HG03521 (cell line): ENCODE measurements at regions not wholly inside any gene's neighbourhood (a gene's known extent, or its start where the extent isn't known, plus 50 kb on each side); places are given as distances from the start of the nearest gene placed in this dataset.

Experiments used
- ATAC-seq: cut with Tn5 transposase; IDR thresholded peaks from one replicate; pipeline ENCODE4 v1.9.1; 2021; ENCODE audit warnings: mild to moderate bottlenecking, moderate library complexity; ENCODE audit not compliant: unreplicated experiment

DNA sequence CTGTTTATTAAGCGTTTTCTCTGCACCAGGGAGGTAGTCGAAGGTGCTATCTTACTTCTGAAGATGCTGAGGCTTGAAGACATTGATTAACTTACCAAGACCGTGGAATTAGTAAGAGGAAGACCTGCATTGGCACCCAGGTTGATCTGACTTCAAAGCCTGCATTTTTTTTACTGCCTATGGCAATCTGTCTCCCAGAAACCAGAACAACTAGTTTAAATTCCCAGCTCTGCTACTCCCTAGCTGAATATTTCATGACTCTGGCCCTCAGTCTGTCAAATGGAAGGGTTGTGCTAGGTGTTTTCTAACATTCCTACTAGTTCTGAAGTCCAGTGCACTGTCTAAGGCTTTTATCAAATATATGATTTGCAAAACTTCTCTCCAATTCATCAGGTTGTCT lies 52.0 kb upstream of the GRAMD1B start:
- ATAC-seq: no peak

DNA sequence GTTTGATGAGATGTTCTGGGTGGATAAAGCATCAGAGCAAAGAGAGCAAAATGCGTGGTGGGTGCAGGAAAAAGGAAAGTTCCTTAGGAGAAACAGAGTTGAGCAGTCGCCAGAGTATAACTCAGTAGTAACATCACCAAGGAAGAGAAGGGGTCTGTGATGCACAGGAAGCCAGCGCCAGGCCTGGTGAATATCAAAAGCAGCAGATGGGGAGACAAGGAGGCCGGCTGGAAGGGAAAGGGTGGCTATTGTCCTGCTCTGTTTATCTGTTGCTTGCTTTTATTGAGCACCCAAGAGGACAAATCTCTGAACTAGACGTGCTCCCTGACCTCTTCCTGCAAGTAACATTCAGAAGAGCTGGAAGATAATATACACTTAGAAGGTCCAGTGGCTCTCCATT lies 52.7 kb upstream of the GRAMD1B start:
- ATAC-seq: no peak

DNA sequence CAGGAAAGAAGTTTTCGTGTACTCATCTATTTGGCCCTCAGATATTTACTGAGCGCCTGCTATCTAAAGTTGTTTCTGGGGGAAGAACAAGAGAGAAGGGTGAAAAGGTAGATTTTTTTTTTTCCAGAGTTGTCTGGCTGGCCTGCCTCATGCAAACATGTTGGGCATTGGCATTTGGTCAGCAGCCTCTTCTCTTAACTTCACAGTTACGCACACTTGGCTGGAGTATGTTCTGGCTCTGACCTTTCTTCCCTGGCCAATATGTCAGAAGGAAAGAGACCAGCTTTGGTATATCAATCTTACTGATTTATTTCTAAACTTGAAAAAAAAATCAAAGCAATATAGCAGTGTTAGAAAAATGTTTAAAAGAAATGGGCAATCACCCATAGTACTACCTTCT lies 54.2 kb upstream of the GRAMD1B start:
- ATAC-seq: no peak

DNA sequence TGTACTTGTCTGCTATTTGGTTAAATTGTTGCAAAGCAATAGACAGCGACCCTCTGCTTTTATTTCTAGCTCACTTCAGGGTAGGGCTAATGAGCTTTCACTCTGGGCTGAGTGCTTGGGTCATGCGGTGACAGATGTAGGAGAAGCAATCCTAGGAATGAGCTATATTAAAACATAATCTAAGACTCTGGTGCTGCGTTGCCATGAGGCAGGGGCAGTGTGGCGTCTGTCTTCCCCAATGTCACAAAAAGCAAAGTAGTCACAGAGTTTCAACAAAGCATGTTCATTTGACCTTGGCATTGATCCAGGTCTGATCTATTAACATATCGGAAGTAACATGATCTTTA lies 55.5 kb upstream of the GRAMD1B start:
- no peak for ATAC-seq

DNA sequence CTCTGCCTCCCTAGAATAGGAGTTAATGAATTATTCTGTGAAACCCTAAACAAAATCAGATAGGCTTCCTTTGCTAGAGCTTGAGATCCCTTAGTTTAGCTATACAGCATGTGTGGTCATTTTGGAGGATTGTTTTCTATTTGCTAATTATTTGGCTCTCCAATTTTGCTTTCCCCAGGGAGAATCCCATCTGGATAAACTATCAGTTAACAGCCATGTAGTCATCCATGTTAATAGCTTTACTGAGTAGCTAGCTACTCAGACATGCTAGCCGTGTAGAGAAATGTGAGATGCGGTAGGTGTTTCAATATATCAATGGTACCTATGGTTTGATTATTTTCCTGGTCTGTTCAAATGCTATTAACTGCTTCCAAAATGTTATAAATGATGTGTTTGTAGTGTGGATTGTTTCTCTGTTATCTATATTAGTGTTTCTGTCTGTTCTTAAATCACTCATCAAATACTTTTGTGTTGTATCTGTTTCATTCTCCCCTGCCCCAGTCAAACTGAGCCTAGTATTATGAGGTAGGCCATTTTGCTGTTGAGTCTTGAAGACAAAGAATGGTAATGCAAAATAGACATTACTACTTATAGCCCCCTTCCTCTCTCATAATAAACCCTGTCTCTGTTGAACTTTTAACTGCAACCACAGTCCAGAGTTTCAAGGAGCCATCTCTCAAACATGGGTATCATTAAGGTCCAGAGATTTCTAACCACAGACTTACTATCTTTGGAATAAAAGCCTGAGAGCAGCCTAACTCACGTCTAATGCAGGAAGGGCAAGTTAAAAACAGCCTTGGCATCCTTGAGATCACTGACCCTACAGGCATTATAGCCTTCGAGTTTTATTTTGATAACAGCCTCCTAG lies 56.1 kb upstream of the GRAMD1B start:
- ATAC-seq: no peak

DNA sequence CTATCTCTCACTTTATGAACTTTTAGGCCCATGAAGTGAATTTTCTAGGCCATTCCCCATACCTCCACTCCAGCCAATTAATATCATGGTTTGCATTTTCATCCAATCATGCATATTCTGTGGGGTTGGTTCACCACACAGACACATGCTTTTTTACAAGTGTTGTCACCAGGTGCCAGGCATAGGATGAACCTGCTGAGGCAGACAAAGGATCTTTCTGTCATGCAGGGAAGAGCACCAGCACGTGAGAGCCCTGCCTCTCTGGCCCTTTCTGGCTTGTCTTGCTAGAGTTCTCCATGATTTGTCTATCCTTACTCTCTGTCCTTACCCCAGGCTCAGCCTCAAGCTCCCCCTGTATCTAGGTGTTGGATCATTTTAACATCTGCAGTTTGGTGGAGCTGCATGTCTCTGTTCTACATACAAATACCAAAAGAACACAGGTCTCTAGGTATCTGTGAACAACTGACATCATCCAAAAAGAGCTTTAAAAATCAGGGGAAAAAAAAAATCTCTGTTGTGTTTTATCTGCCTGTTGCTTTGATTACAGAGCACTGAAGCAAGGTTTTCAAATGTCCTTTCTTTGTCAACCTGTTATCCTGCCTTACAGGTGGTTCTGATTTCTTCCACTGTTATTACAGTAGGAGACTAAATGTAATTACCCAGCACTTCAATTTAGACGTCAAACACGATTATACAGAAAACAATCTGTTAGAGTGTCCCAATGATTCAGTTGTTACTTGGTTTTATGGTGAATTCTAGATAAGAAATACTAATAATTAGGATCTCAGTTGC lies 58.4 kb upstream of the GRAMD1B start:
- no peak for ATAC-seq

DNA sequence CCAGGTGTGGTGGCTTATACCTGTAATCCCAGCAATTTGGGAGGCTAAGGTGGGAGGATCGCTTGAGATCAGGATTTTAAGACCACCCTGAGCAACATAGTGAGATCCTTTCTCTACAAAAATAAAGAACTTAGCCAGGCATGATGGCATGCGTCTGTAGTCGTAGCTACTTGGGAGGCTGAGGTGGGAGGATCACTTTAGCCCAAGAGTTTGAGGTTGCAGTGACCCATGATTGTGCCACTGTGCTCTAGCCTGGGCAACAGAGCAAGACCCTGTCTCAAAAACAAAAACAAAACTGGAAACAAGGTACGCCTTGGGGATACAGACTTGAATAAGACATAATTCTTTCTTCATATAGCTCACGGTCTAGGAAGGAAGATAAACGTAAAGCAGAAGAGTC lies 63.1 kb upstream of the GRAMD1B start:
- ATAC-seq: no peak

DNA sequence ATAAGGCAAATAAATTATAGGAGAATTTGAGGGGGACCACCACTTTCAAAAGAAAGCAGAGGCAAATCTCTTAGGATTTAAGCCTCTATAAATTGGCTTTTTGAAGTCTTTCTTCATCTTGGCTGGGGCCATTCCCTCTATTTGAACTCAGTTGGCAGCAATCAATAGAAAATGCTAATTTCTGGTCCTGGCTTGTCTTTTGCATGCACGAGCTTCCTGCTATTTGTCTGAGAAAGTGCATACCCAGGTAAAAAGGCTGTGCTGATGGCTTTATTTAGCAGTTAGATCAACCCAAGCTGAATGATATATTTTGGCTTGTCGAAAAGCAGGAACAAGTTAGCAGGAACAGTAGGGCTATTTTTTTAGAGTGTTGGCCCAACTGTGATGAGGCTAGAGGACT lies 64.1 kb upstream of the GRAMD1B start:
- ATAC-seq: no peak

DNA sequence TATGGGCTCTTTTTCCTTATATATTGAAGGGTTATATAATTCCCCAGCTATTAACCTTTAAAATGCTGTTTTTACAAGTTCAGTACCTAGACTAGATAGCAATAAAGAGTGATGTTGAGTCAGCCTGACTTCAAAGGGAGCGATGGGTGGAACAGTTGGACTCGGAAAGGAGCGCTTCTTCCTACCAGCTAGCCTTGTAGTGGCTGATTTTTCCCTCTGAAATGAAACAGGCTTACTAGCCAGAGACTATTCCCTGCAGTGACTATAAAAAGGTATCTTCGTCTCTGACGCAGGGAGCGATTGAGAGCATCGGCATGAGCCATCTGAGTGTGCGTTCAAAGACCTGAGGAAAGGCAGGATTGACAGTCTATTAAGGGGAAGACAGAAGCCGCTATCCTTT lies 66.0 kb upstream of the GRAMD1B start:
- ATAC-seq: no peak

DNA sequence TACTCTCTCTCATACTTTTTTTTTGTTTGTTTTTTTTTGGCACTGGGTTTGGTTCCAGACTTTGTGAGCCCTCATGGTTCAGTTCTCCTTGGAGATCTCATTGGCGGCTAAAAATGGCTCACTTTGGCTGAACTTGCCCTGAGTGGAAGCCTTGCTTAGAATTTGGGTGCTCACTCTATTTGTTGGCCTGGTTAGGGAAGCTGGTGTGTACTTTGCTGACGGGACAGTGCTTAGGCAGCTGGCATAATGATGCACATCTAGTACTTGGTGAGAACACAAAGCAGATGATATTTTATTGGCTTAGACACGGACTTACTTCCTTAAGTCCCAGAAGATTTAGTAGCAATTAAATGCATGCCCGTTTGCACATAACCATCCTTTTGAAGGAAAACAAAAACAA lies 66.5 kb upstream of the GRAMD1B start:
- no peak for ATAC-seq

DNA sequence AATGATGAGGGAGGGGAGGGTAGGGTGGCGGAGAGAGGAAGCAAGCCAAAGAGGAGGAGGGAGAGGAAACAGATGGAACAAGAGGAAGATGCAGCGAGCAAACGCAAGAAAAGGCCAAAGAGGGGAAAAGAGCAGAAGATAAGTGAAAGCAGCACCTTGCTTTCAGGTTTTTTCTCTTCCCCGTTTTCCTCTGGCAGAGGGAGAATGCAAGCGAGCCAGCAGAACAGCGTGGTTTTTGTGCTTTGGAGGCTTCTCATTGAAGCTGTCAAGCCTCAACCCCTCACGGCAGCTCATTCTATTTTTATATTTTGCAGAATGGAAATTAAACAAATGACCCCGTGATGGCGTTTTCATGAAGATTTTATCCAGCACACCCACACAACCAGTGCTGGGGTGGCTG lies 67.1 kb upstream of the GRAMD1B start:
- ATAC-seq: no peak

DNA sequence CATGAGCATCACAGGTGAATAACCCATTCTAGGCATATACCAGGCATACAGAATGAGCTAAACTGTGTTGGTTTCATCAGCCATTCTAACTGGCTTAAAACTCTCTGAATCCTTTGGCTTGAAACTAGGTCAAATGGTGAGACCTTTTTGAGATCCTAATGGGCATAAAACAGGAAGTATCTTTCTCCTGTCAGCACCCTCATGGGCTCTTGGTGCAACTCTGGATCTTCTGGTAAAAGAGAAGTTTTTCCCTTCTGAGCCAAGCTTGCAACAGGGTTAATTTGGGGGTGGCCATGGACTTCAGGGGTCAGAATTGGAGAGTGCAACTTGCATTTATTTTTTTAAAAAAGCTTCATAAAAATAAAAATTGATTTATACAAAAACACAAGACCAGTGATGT lies 67.9 kb upstream of the GRAMD1B start:
- no peak for ATAC-seq

DNA sequence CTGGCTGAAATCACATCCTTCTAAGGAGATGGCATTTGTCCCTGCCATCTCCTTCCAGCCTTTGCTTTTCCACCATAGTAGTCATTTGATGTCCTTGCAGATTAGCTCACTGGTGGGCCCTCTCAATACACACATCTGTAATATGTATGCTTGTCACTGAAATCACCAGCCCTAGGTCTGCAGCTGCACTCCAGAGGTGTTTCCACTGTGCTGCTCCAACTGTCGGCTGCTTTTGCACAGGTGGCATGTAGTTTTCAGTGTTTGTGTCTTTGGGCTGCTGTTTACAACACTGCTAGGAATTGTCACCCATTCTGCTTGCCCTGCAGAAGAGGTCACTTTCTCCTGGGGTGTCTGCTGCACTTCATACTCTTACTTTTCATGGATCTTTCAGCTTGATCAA lies 69.0 kb upstream of the GRAMD1B start:
- ATAC-seq: no peak

DNA sequence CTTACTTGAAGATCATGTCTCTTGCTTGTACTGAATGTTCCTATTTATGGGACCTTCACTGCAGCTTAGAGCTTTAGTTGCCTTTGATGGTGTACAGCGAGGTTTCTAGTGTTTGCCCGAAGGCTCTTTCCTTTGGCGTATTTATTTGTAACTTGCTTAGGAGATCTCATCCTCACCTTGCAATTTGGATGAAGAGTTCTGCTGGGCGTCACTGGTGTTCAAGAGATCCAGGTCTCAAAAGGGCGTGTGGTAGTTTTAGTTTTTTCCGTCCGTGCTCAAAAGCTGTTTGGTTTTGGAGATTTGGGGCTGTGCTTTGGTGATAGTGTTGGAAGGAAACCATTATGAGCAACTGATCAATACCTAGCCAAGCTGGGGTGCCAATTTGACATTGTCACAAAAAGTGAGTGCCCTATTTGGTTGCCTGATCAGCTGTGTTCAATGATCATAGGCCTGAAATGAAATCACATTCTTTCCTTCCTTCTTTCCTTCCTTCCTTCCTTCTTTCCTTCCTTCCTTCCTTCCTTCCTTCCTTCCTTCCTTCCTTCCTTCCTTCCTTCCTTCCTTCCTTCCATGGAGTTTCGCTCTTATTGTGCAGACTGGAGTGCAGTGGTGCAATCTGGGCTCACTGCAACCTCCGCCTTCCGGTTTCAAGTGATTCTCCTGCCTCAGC lies 69.7 kb upstream of the GRAMD1B start:
- no peak for ATAC-seq

DNA sequence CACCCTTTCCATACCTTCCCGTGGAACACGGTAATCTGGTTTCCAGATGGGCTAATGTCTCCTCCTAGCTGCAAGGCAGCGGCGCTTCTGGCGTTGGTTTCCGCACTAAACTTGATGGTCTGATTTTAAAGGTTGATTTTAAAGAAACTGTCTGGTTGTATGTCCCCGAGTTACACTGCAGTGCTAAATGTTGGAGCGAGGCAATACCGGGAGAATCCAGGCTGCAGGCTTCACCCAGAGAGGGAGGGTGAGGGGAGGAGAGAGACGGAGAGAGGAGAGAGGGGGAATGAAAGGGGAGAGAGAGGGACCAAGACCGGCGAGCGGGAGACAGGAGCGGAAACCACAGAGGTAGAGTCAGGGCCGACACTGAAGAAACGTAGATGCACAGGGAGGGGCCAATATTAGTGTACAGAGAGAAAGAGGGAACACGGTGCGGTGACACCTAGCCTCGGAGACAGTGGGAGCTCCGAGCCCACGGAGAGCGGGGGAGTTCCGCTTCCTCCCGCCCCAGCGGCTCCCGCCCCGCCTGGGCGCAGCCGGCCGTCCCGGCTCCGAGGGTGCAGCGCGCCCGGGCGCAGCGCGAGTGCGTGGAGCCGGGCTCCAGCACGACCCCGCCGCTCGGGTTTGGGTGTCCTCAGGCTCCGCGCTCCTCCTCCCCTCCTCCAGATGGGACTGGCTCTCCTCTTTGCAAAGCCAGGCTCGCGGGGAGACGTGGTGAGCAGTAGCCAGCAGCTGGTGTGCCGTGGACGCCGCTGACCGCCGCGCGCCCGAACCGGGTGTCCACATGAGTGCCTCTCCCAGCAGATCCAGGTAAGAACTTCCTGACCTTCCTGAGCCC lies 71.9 kb upstream of the GRAMD1B start:
- ATAC-seq: peak; percentile 61

DNA sequence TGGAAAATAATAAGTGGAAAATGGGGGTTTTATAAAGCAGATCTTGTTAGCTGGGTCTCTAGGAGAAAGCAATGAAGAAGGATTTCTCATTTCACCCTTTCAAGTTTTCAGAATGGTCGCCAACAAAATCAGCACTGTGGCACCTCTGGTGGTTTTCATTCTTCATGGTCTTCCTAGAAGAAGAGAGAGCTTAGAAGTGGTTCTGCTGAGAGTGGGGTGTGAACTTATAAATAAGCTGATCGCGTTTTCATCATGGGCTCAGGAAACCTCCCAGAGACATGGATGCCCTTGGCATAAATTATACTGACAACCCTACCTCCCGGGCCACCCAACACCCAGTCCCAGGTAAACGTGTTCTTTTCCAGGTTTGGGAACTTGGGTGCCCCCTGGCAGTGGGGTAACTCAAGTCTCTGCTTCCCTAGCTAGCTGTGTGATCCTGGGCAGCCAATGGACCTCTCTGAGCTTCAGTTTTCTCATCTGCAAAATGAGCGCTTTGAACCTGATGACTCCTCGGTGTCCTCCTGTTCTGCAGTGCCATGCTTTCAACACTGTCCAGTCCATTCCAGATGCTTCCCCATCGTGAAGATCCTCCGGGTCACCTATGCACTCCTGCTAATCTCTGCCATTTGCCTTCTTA lies 72.6 kb upstream of the GRAMD1B start:
- ATAC-seq: no peak

DNA sequence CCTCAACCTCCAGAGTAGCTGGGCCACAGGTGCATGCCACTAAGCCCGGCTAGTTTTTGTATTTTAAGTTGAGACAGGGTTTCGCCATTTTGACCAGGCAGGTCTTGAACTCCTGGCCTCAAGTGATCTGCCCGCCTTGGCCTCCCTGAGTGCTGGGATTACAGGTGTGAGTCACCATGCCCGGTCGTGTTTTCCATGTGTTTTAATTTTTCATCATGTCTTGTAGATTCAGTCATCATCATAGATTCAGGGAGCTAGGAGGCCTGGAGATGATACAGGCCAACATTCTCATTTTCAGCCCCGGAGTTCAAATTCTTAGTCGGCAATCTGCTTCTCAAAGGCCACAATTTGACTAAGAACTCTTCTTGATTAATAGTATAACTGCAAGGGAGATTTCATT lies 73.5 kb upstream of the GRAMD1B start:
- ATAC-seq: no peak

DNA sequence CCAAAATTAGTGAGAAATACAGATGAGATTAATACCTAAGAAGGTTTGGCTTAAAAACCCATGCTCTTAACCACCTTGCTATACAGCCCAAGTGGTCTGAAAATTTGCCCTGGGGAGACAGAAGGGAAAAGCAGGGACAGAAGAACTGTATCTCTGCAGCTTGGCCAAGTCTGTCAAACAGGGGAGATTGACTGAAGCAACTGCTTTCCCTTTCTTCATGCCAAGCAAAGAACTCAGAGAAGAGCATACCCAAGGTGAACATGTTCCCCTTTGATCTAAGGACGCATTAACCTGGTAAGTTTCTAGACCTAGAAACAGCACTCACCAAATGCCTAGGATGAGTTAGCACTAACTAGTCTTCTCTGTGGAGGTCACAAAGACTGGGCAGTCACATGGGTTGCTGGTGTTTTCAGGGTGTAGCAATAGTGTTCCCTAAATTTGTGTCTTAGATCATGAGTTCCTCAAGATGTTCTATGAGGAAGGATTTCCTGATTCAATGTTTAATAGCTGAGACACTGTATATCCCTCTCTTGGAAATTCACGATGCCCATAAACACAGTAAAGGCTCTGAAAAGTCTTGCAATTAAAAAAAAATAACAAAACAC lies 75.6 kb upstream of the GRAMD1B start:
- ATAC-seq: no peak

DNA sequence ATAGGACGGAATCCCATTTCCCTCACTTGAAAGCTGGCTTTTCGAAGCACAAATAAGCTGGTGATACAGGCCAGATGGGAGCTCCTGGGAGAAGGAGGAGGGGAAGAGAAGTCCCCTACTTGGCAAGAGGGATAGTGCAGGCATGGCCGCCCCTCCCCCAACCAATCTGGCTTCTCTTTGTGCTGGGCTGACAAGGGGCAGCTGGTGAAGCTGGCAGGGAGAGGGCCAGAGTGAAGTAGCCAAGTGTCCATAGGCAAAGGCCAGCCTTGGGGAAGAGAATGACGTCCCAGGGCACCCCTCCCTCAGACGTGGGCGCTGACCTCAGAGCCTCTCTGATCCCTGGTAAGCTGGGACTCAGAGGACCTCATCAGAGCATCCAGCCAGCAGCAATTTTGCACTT lies 78.7 kb upstream of the GRAMD1B start:
- no peak for ATAC-seq

DNA sequence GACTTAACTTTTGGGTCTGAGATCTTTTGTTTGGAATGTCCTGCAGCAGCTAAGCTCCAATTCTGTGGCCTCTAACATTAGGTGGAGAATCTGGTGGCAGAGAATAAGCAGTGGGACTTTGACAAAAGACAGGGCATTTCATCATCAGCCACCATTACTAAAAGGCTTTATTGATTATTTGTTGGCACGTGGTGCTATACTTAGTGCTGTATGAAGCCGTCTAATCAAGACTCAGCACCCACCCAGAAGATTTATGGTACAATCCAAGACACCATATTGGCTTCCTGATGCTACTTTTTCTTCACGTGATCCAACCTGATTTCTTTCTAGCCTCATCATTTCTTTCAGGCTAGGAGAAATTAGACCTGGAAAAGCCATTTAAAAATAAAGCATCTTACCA lies 80.7 kb upstream of the GRAMD1B start:
- ATAC-seq: no peak
